CD14-positive monocyte (primary cell): ENCODE measurements at regions not wholly inside any gene's neighbourhood (a gene's known extent, or its start where the extent isn't known, plus 50 kb on each side); places are given as distances from the start of the nearest gene placed in this dataset.

Source experiments
- DNase-seq, 3 donors: peaks; one replicate each; pipeline ENCODE4 v3.0.0-alpha.2; 2011 to 2022
- H2AFZ ChIP-seq: 2 replicates; pipeline ENCODE4 v1.6.0; 2012; ENCODE audit warnings: mild to moderate bottlenecking, low read depth, low read length, inconsistent platforms; ENCODE audit not compliant: insufficient read depth, poor library complexity, severe bottlenecking
- H3K27ac ChIP-seq, 2 donors: 1 replicate in 1 of 2; 2 replicates in 1 of 2; pipeline ENCODE4 v1.5.1; 2012 to 2013; ENCODE audit warnings: low read length in 2 of 2, control low read depth in 1 of 2, inconsistent platforms in 1 of 2, low read depth in 1 of 2, mild to moderate bottlenecking in 1 of 2
- H3K27me3 ChIP-seq, 2 donors: one replicate each; pipeline versions ENCODE4 v1.6.0 to v1.6.1; 2011 to 2013; ENCODE audit warnings: low read length in 2 of 2; ENCODE audit not compliant: control insufficient read depth in 2 of 2, insufficient read depth in 2 of 2
- H3K36me3 ChIP-seq, 2 donors: replicated peaks in 1 of 2; 1 replicate in 1 of 2; 2 replicates in 1 of 2; pipeline versions ENCODE4 v1.5.1 to v1.6.1; 2012 to 2013; ENCODE audit warnings: low read length in 2 of 2, control low read depth in 1 of 2, inconsistent platforms in 1 of 2, mild to moderate bottlenecking in 1 of 2; ENCODE audit not compliant: insufficient read depth in 2 of 2, control insufficient read depth in 1 of 2
- H3K4me1 ChIP-seq, 2 donors: 1 replicate in 1 of 2; 2 replicates in 1 of 2; pipeline versions ENCODE4 v1.5.1 to v1.6.1; 2012 to 2013; ENCODE audit warnings: low read length in 2 of 2, control low read depth in 1 of 2, inconsistent platforms in 1 of 2, mild to moderate bottlenecking in 1 of 2, moderate library complexity in 1 of 2; ENCODE audit not compliant: insufficient read depth in 2 of 2, control insufficient read depth in 1 of 2
- H3K4me2 ChIP-seq: replicated peaks from 2 replicates; pipeline ENCODE3; 2012; ENCODE audit warnings: low read length, moderate library complexity, mild to moderate bottlenecking; ENCODE audit not compliant: poor library complexity, severe bottlenecking; ENCODE audit errors: extremely low read depth
- H3K4me3 ChIP-seq, 3 experiments: fragments of 200-600 bp in 1 of 3; sonication (generic) in 1 of 3; replicated peaks in 1 of 3; 1 replicate in 2 of 3; 2 replicates in 1 of 3; pipeline ENCODE4 v1.5.1; 2011 to 2013; ENCODE audit warnings: low read length in 3 of 3, mild to moderate bottlenecking in 3 of 3, control low read depth in 2 of 3, low read depth in 2 of 3, inconsistent platforms in 1 of 3, moderate library complexity in 1 of 3
- H3K79me2 ChIP-seq: 2 replicates; pipeline ENCODE4 v1.6.0; 2012; ENCODE audit warnings: mild to moderate bottlenecking, control low read depth, inconsistent platforms, low read length, moderate library complexity; ENCODE audit not compliant: insufficient read depth
- H3K9ac ChIP-seq: 2 replicates; pipeline ENCODE4 v1.6.0; 2017; ENCODE audit warnings: low read length, mild to moderate bottlenecking; ENCODE audit not compliant: insufficient read depth, poor library complexity, severe bottlenecking
- H3K9me3 ChIP-seq, 2 donors: replicated peaks in 1 of 2; 1 replicate in 1 of 2; 2 replicates in 1 of 2; pipeline versions ENCODE4 v1.5.1 to v1.6.1; 2012 to 2013; ENCODE audit warnings: low read length in 2 of 2, control low read depth in 1 of 2; ENCODE audit not compliant: control insufficient read depth in 1 of 2, insufficient read depth in 1 of 2
- H4K20me1 ChIP-seq: 2 replicates; pipeline ENCODE4 v1.6.0; 2012; ENCODE audit warnings: mild to moderate bottlenecking, low read length, control low read depth, moderate library complexity; ENCODE audit not compliant: insufficient read depth
- H3K27ac Mint-ChIP-seq, 7 donors: one replicate each; pipeline ENCODE4 v1.8.0; 2020; ENCODE audit warnings: mild to moderate bottlenecking in 7 of 7, mixed read lengths in 7 of 7, moderate library complexity in 6 of 7, inconsistent platforms in 2 of 7
- H3K27me3 Mint-ChIP-seq, 3 donors: one replicate each; pipeline ENCODE4 v1.8.0; 2021 to 2022; ENCODE audit warnings: low read depth in 3 of 3, mild to moderate bottlenecking in 3 of 3, mixed read lengths in 3 of 3, moderate library complexity in 3 of 3, inconsistent platforms in 1 of 3
- H3K36me3 Mint-ChIP-seq, 2 donors: one replicate each; pipeline ENCODE4 v1.8.0; 2020; ENCODE audit warnings: mixed read lengths in 2 of 2, inconsistent platforms in 1 of 2, mild to moderate bottlenecking in 1 of 2
- H3K4me1 Mint-ChIP-seq: one replicate; pipeline ENCODE4 v1.8.0; 2020; ENCODE audit warnings: mild to moderate bottlenecking, mixed read lengths
- H3K4me3 Mint-ChIP-seq, 2 donors: one replicate each; pipeline ENCODE4 v1.8.0; 2020; ENCODE audit warnings: mild to moderate bottlenecking in 2 of 2, mixed read lengths in 2 of 2, moderate library complexity in 1 of 2
- H3K9me3 Mint-ChIP-seq, 7 donors: one replicate each; pipeline ENCODE4 v1.8.0; 2020 to 2022; ENCODE audit warnings: mixed read lengths in 7 of 7, mild to moderate bottlenecking in 6 of 7, moderate library complexity in 6 of 7, inconsistent platforms in 2 of 7
- CTCF ChIP-seq: fragments of 200-600 bp; IDR thresholded peaks from one replicate; pipeline ENCODE4 v1.8.0; 2022; ENCODE audit warnings: antibody characterized with exemption, mild to moderate bottlenecking
- WGBS: methylation state at CpG from one replicate; pipeline ENCODE4 v1.1.5; 2013; ENCODE audit warnings: missing lambda C conversion rate; ENCODE audit not compliant: insufficient coverage; 5-methylcytosine and 5-hydroxymethylcytosine counted together
- intact Hi-C, 2 donors: fragments of 100-400 bp; cut with micrococcal nuclease; formaldehyde crosslinking; loops; one replicate each; pipeline versions ENCODE4 v1.15.0 to v1.15.1; 2023

GRCh38 chr4:135594521-135594920 lies 1392.9 kb upstream of the PABPC4L start:
- no peaks in the 10 kb centered on the region for H3K36me3 ChIP-seq
- no peak for DNase-seq
- no peaks in the 10 kb centered on the region for H3K27me3 ChIP-seq
- H4K20me1 ChIP-seq, result no peaks in the 10 kb centered on the region
- no peak overlapping the region for H2AFZ ChIP-seq
- H3K27me3 Mint-ChIP-seq, result no peaks in the 10 kb centered on the region
- no peaks in the 10 kb centered on the region for H3K79me2 ChIP-seq
- H3K36me3 Mint-ChIP-seq, result no peaks in the 10 kb centered on the region
- no peak for TF ChIP-seq CTCF
- H3K4me3 Mint-ChIP-seq, result no peak overlapping the region
- no peak overlapping the region for H3K4me2 ChIP-seq
- no peak overlapping the region for H3K4me3 ChIP-seq
- H3K4me1 Mint-ChIP-seq, result no peaks in the 10 kb centered on the region
- no peaks in the 10 kb centered on the region for H3K4me1 ChIP-seq
- H3K9me3 ChIP-seq, result peaks cover 8% of the 10 kb centered on the region in 2 donors
- intact Hi-C loops, result no loop called here
- WGBS, result no CpG with 5 or more reads among the region's 1 CpG
- peaks cover 0 to 8% (median 4%) of the 10 kb centered on the region in 7 donors for H3K9me3 Mint-ChIP-seq
- no peak overlapping the region for H3K9ac ChIP-seq
- H3K27ac ChIP-seq, result no peak overlapping the region
- H3K27ac Mint-ChIP-seq, result no peak overlapping the region

- Histone ChIP-seq H3K4me3 (no peak overlapping the region), H4K20me1 (no peaks in the 10 kb centered on the region), H3K79me2 (no peaks in the 10 kb centered on the region), H3K9ac (no peak overlapping the region), H3K4me2 (no peak overlapping the region), H3K9me3 (no peaks in the 10 kb centered on the region), H3K27ac (no peak overlapping the region), H3K27me3 (no peaks in the 10 kb centered on the region), H3K36me3 (no peaks in the 10 kb centered on the region), H3K4me1 (no peaks in the 10 kb centered on the region), H2AFZ (no peak overlapping the region)
- Mint-ChIP-seq H3K4me1 (no peaks in the 10 kb centered on the region), H3K4me3 (no peak overlapping the region), H3K36me3 (no peaks in the 10 kb centered on the region), H3K9me3 (peaks cover 0 to 3% (median 0%) of the 10 kb centered on the region in 7 donors), H3K27me3 (peaks cover 0 to 2% (median 0%) of the 10 kb centered on the region in 3 donors), H3K27ac (no peak overlapping the region)
- intact Hi-C loops, result no loop called here
- DNase-seq, result no peak
- WGBS, result no CpG with 5 or more reads among the region's 1 CpG
- TF ChIP-seq CTCF, result no peak
Measured at GRCh38 chr4:135575041-135575440, 1373.5 kb upstream of the PABPC4L start.
